Vagina (tissue), 2 donors: ENCODE measurements at regions not wholly inside any gene's neighbourhood (a gene's known extent, or its start where the extent isn't known, plus 50 kb on each side); places are given as distances from the start of the nearest gene placed in this dataset.

ENCODE experiments used
- DNase-seq, 2 donors: peaks; one replicate each; pipeline ENCODE4 v3.0.0-alpha.2; 2017; ENCODE audit errors: extremely low spot score in 2 of 2
- H3K27ac ChIP-seq: fragments of 200-600 bp; sonication (generic); one replicate; pipeline ENCODE4 v1.5.1; 2019
- H3K27me3 ChIP-seq: fragments of 200-600 bp; sonication (generic); one replicate; pipeline ENCODE4 v1.5.1; 2019
- H3K36me3 ChIP-seq, 2 donors: fragments of 200-600 bp; sonication (generic); one replicate each; pipeline ENCODE4 v1.5.1; 2017 to 2019
- H3K4me1 ChIP-seq: fragments of 200-600 bp; sonication (generic); one replicate; pipeline ENCODE4 v1.5.1; 2019
- H3K4me3 ChIP-seq, 2 donors: fragments of 200-600 bp; sonication (generic); 1 replicate in 1 of 2; 2 replicates in 1 of 2; pipeline ENCODE4 v1.5.1; 2016 to 2019
- H3K9me3 ChIP-seq: fragments of 200-600 bp; sonication (generic); one replicate; pipeline ENCODE4 v1.5.1; 2019
- CTCF ChIP-seq, 3 experiments: fragments of 450-650 bp in 2 of 3; fragments of 200-600 bp in 1 of 3; sonication (generic) in 1 of 3; IDR thresholded peaks; one replicate each; pipeline ENCODE4 v1.5.1; 2017 to 2019; ENCODE audit warnings: antibody characterized with exemption in 3 of 3, mild to moderate bottlenecking in 2 of 3, moderate library complexity in 2 of 3
- POLR2A ChIP-seq, 2 donors: fragments of 450-650 bp; IDR thresholded peaks; one replicate each; pipeline ENCODE4 v1.6.1; 2017; ENCODE audit warnings: antibody characterized with exemption in 2 of 2, mild to moderate bottlenecking in 2 of 2, moderate library complexity in 2 of 2
- POLR2AphosphoS5 ChIP-seq, 2 donors: sonication (generic); formaldehyde crosslinking; IDR thresholded peaks; one replicate each; pipeline ENCODE4 v1.9.0; 2017; ENCODE audit warnings: antibody characterized with exemption in 2 of 2, mild to moderate bottlenecking in 2 of 2, low read depth in 1 of 2; ENCODE audit not compliant: insufficient read depth in 1 of 2
- intact Hi-C: fragments of 100-400 bp; cut with DNase I; formaldehyde crosslinking; loops from one replicate; pipeline ENCODE4 v1.15.1; 2023

GRCh38 chrX:22424122-22424915 is 151.6 kb downstream of the CBLL2 start:
- H3K36me3 ChIP-seq: no peaks in the 10 kb centered on the region
- TF ChIP-seq POLR2A (IDR thresholded peaks at IDR 0.05): no peak
- no peak for TF ChIP-seq POLR2AphosphoS5 (IDR thresholded peaks at IDR 0.05; ENCODE audit: insufficient read depth in 1 of 2, low read depth in 1 of 2)
- TF ChIP-seq CTCF (IDR thresholded peaks at IDR 0.05): no peak
- no peaks in the 10 kb centered on the region for H3K4me1 ChIP-seq
- no peak for DNase-seq
- no peaks in the 10 kb centered on the region for H3K27me3 ChIP-seq
- H3K4me3 ChIP-seq: no peak overlapping the region
- no peak overlapping the region for H3K27ac ChIP-seq
- no peaks in the 10 kb centered on the region for H3K9me3 ChIP-seq
- intact Hi-C loops: no loop called here

- Histone ChIP-seq H3K4me3 (no peak overlapping the region), H3K36me3 (no peaks in the 10 kb centered on the region), H3K4me1 (no peaks in the 10 kb centered on the region), H3K27me3 (no peaks in the 10 kb centered on the region), H3K27ac (no peak overlapping the region), H3K9me3 (no peaks in the 10 kb centered on the region)
- no peak for DNase-seq
- intact Hi-C loops: no loop called here
- no peak for TF ChIP-seq POLR2AphosphoS5 (IDR thresholded peaks at IDR 0.05; ENCODE audit: insufficient read depth in 1 of 2, low read depth in 1 of 2)
- TF ChIP-seq POLR2A (IDR thresholded peaks at IDR 0.05): no peak
- no peak for TF ChIP-seq CTCF (IDR thresholded peaks at IDR 0.05)
These were observed 152.2 kb downstream of the CBLL2 start for GRCh38 chrX:22424919-22425318.

GRCh38 chrX:22429704-22430103 is 157.0 kb downstream of the CBLL2 start:
- Histone ChIP-seq H3K4me1 (no peaks in the 10 kb centered on the region), H3K27me3 (no peaks in the 10 kb centered on the region), H3K4me3 (no peak overlapping the region), H3K36me3 (no peaks in the 10 kb centered on the region), H3K9me3 (no peaks in the 10 kb centered on the region), H3K27ac (no peak overlapping the region)
- TF ChIP-seq POLR2AphosphoS5 (IDR thresholded peaks at IDR 0.05; ENCODE audit: insufficient read depth in 1 of 2, low read depth in 1 of 2) (no peak), CTCF (IDR thresholded peaks at IDR 0.05) (no peak), POLR2A (IDR thresholded peaks at IDR 0.05) (no peak)
- intact Hi-C loops: no loop called here
- no peak for DNase-seq

GRCh38 chrX:22430701-22431100 is 158.0 kb downstream of the CBLL2 start:
- H3K36me3 ChIP-seq: no peaks in the 10 kb centered on the region
- H3K9me3 ChIP-seq: no peaks in the 10 kb centered on the region
- no peaks in the 10 kb centered on the region for H3K4me1 ChIP-seq
- no peak overlapping the region for H3K27ac ChIP-seq
- TF ChIP-seq POLR2AphosphoS5 (IDR thresholded peaks at IDR 0.05; ENCODE audit: insufficient read depth in 1 of 2, low read depth in 1 of 2): no peak
- no peak for TF ChIP-seq POLR2A (IDR thresholded peaks at IDR 0.05)
- TF ChIP-seq CTCF (IDR thresholded peaks at IDR 0.05): no peak
- intact Hi-C loops: no loop called here
- no peaks in the 10 kb centered on the region for H3K27me3 ChIP-seq
- H3K4me3 ChIP-seq: no peak overlapping the region
- no peak for DNase-seq

GRCh38 chrX:22433292-22434070 is 160.8 kb downstream of the CBLL2 start:
- Histone ChIP-seq H3K27me3 (no peaks in the 10 kb centered on the region), H3K9me3 (no peaks in the 10 kb centered on the region), H3K4me1 (no peaks in the 10 kb centered on the region), H3K4me3 (no peak overlapping the region), H3K27ac (no peak overlapping the region), H3K36me3 (no peaks in the 10 kb centered on the region)
- DNase-seq: no peak
- TF ChIP-seq POLR2A (IDR thresholded peaks at IDR 0.05): no peak
- TF ChIP-seq POLR2AphosphoS5 (IDR thresholded peaks at IDR 0.05; ENCODE audit: insufficient read depth in 1 of 2, low read depth in 1 of 2): no peak
- TF ChIP-seq CTCF (IDR thresholded peaks at IDR 0.05): no peak
- intact Hi-C loops: no loop called here
